HG03354 (cell line): ENCODE measurements at regions not wholly inside any gene's neighbourhood (a gene's known extent, or its start where the extent isn't known, plus 50 kb on each side); places are given as distances from the start of the nearest gene placed in this dataset.
"Not testable (repeated sequence)": the region's sequence is repeated elsewhere in the genome, so short reads cannot be mapped to it uniquely, and the experiment has no call there.

ENCODE experiments used
- ATAC-seq: cut with Tn5 transposase; IDR thresholded peaks from one replicate; pipeline ENCODE4 v1.9.1; 2021; ENCODE audit warnings: mild to moderate bottlenecking; ENCODE audit not compliant: unreplicated experiment, poor library complexity, severe bottlenecking

- ATAC-seq = no peak
These were observed 94.7 kb downstream of the NOG start for GRCh38 chr17:56688151-56688550.

GRCh38 chr17:56690441-56691291, 97.2 kb downstream of the NOG start:
- ATAC-seq = no peak

GRCh38 chr17:56694825-56695224, 101.3 kb downstream of the NOG start:
- ATAC-seq = no peak

GRCh38 chr17:56697190-56697589, 103.7 kb downstream of the NOG start:
- no peak for ATAC-seq

GRCh38 chr17:56699186-56699894, 105.8 kb downstream of the NOG start:
- no peak for ATAC-seq

- no peak for ATAC-seq
These were observed 107.5 kb downstream of the NOG start for GRCh38 chr17:56700919-56701420.

- ATAC-seq = no peak
These were observed 114.1 kb downstream of the NOG start for GRCh38 chr17:56707312-56708219.

- no peak for ATAC-seq
These were observed 114.7 kb downstream of the NOG start for GRCh38 chr17:56708220-56708558.

- ATAC-seq = no peak
These were observed 115.3 kb downstream of the NOG start for GRCh38 chr17:56708670-56709410.

GRCh38 chr17:56710986-56711385, 117.5 kb downstream of the NOG start:
- ATAC-seq = no peak

- ATAC-seq = peak; percentile 96
These were observed 117.9 kb downstream of the C17orf67 start for GRCh38 chr17:56715613-56716357.

GRCh38 chr17:56717471-56717870, 116.2 kb downstream of the C17orf67 start:
- ATAC-seq = no peak

GRCh38 chr17:56718515-56718914, 115.2 kb downstream of the C17orf67 start:
- no peak for ATAC-seq

- ATAC-seq = no peak
These were observed 110.3 kb downstream of the C17orf67 start for GRCh38 chr17:56723421-56723820.

GRCh38 chr17:56724664-56725063, 109.1 kb downstream of the C17orf67 start:
- ATAC-seq = no peak

- no peak for ATAC-seq
These were observed 108.6 kb downstream of the C17orf67 start for GRCh38 chr17:56725144-56725543.

GRCh38 chr17:56727876-56728617, 105.7 kb downstream of the C17orf67 start:
- ATAC-seq = no peak

- not testable (repeated sequence) for ATAC-seq
These were observed 102.6 kb downstream of the C17orf67 start for GRCh38 chr17:56731096-56731495.
